ENCODE measurements at regions not wholly inside any gene's neighbourhood (a gene's known extent, or its start where the extent isn't known, plus 50 kb on each side); places are given as distances from the start of the nearest gene placed in this dataset.

- TF ChIP-seq CTCF (optimal IDR thresholded peaks at IDR 0.05 in 1 of 3, IDR thresholded peaks at IDR 0.05 in 1 of 3, conservative IDR thresholded peaks at IDR 0.05 in 1 of 3; ENCODE audit: extremely low read depth in 1 of 3, insufficient read depth in 2 of 3, low read length in 3 of 3) (no peak), EZH2 (IDR thresholded peaks at IDR 0.05; ENCODE audit: low read length) (no peak)
Observed at GRCh38 chrX:146173742-146174141, 356.1 kb downstream of the SLITRK2 start.

Data from keratinocyte (primary cell).